Suppressor macrophage treated with lipopolysaccharide for 4 hours (primary cell): ENCODE measurements at regions not wholly inside any gene's neighbourhood (a gene's known extent, or its start where the extent isn't known, plus 50 kb on each side); places are given as distances from the start of the nearest gene placed in this dataset.
A peak's percentile ranks its signal among the peaks of the same experiment; 100 is the strongest.
"Not testable (repeated sequence)": the region's sequence is repeated elsewhere in the genome, so short reads cannot be mapped to it uniquely, and the experiment has no call there.

Experiments used
- DNase-seq: peaks from one replicate; pipeline ENCODE4 v3.0.0-alpha.2; 2020

- no peak for DNase-seq
Observed at GRCh38 chr18:8995096-8995495, 107.4 kb upstream of the NDUFV2 start.

GRCh38 chr18:8996771-8997432 lies 105.6 kb upstream of the NDUFV2 start:
- peak; percentile 61 for DNase-seq

GRCh38 chr18:8997634-8998033 lies 104.9 kb upstream of the NDUFV2 start:
- DNase-seq = no peak

DNA sequence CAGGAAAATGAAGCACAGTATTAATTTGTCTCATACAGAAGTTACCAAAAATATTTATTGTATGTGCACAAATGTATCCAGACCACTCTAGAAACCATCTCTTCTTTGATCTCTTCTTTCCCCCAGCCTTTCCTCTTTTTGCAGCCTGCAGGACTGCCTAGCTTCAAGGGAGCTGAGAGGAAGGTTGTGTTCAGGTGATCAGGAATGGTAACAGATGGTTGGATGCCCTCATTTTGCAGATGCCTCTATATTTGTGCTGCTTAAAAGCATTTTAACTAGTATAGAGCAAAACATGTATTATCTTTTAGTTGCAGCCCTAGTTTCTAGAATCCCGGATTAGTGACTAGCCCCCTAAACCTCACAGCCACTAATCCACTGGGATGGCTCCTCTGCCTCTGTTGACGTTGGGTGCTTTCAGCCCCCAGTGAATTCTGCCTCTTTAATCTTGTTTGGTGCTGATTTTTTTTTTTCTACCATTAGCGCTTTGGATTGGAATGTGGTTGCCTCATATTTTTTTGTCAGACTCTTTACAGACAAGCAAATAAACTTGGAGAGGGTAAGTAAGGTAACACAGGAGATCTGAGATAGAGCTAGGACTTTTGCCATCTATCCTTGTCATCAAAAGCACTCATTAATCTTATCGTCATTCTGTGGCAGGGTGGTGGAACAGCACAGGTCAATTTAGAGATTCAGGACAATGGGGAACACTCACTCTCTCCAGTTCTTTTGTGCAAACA lies 103.8 kb upstream of the NDUFV2 start:
- no peak for DNase-seq

DNA sequence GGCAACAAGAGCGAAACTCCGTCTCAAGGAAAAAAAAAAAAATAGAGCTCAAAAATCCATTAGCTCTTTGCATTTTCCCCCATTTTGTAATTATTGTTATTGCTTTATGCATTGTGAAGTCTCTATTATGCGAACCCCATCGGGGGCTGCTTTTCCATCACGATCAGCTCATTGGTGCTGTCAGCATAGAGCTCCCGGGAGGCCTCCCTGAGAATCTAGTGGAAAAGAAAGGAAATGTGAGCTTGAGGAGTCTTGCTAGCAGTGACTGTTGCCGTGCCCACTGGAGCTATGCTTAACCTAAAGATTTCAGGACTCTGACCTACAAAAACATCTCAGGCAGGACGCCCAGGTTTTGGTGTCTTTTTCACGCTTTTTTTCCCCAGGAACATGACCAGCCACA lies 102.6 kb upstream of the NDUFV2 start:
- DNase-seq = no peak

DNA sequence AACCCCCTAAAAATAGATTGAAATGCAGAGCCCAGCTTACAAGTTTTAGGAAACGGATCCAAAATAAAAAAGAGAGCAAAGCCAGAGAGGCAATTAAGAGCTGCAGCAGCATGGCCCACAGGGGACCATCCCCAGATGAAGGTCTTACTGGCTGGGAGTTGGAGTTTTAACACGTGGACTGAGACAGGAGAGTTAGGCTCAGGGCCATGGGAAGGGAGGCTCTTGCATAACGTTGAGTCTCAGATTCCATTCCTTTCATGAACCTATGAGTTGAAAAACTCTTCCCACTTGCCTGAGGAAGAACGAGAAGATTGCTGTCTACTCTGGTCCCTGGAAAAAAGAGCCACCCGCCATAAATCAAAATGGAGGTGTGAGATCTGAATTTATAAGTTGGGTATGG lies 101.8 kb upstream of the NDUFV2 start:
- no peak for DNase-seq

DNA sequence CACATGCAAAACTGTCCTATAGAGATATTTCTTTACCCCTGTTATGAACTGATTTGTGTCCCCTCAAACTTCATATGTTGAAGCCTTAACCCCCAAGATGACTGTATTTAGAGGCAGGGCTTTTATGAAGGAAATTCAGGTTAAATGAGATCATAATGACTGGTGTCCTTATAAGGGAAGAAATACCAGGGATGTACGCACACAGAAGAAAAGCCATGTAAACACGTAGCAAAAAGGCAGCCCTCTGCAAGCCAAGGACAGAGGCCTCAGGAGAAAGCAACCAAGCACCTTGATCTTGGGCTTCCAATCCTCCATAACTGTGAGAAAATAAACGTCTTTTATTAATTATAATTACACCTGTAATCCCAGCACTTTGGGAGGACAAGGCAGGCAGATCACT lies 101.3 kb upstream of the NDUFV2 start:
- DNase-seq = no peak

DNA sequence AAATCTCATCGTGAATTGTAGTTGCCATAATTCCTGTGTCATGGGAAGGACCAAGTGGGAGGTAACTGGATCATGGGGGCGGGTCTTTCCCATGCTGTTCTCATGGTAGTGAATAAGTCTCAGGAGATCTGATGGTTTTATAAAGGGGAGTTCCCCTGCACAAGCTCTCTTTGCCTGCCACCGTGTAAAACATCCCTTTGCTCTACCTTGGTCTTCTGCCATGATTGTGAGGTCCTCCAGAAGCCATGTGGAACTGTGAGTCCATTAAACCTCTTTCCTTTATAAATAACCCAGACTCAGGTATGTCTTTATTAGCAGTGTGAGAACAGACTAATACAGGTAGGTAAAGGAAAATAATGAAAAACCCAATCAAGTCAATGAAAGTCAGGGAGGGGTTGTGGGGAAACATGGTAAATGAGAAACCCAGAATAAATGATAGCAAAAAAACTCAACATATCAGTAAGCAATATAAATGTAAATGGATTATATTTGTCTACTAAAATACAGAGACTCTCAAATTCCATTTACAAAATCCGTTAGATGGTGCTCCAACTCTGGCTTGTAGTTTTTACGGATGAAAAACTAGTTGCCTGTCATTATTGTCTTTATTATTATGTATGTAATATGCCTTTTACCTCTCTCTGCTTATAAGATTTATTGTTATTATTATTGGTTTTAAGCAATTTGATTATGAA lies 98.9 kb upstream of the NDUFV2 start:
- no peak for DNase-seq

- not testable (repeated sequence) for DNase-seq
Observed at GRCh38 chr18:9004308-9004707, 98.2 kb upstream of the NDUFV2 start.

- DNase-seq = not testable (repeated sequence)
Observed at GRCh38 chr18:9007700-9008099, 94.8 kb upstream of the NDUFV2 start.

GRCh38 chr18:9008200-9008708 lies 94.2 kb upstream of the NDUFV2 start:
- no peak for DNase-seq

- DNase-seq = no peak
Observed at GRCh38 chr18:9008709-9009635, 93.5 kb upstream of the NDUFV2 start.

DNA sequence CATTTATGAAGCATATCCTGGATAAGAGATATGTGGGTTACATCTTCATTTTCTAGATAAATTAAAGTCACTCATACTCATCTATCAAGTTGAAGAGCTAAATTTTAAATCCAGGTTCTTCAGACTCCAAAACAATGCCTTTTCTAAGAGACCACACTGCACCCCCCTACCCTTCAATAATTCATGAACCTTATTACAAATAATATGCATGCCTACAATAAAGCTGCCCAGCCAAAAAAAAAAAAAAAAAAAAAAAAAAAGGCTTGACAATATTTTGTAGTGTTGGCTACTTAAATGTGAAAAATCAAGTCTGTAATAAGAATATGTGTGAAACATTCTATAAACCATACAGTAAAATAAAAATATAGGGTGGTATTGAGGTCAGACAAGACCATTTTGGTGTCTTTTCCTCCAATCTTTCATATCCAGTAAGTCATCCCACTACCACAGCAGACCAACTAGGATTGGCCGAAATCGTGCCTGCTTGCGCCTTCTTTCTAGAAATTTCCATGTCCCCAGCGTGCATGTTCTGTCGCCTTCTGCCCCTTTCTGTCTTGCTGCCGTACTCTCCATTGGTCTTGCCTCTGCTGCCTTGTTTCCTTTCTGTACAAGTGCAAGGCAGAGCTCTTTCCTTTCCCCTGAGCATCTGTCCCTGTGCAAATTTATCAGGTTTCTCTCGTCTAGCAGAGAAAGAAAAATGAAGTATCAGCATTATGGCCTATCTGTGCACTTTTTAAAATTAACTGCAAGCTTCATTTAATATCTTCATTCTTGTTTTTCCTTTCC lies 92.6 kb upstream of the NDUFV2 start:
- no peak for DNase-seq

GRCh38 chr18:9011431-9011830 lies 91.1 kb upstream of the NDUFV2 start:
- DNase-seq = no peak

- DNase-seq = no peak
Observed at GRCh38 chr18:9013926-9014373, 88.5 kb upstream of the NDUFV2 start.

DNA sequence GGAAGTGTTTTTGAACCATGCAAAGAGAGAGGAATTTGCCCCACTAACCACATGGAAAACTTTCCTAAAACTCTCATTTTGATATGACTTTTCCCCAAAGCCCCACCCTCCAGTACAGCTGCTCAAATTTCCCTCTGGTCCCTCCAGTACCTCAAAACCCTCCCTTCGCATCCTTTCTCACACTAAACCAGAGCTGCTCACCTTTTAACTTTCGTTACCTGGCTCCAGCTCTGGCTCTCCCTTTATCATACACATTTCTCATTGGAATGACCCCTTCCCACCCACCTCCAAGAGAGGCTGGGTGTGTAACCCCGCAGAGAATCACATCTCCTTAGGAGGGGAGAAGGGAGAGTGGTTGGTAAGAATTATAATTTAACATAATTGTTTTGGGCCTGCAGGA lies 86.8 kb upstream of the NDUFV2 start:
- no peak for DNase-seq

- no peak for DNase-seq
Observed at GRCh38 chr18:9016633-9017166, 85.8 kb upstream of the NDUFV2 start.

DNA sequence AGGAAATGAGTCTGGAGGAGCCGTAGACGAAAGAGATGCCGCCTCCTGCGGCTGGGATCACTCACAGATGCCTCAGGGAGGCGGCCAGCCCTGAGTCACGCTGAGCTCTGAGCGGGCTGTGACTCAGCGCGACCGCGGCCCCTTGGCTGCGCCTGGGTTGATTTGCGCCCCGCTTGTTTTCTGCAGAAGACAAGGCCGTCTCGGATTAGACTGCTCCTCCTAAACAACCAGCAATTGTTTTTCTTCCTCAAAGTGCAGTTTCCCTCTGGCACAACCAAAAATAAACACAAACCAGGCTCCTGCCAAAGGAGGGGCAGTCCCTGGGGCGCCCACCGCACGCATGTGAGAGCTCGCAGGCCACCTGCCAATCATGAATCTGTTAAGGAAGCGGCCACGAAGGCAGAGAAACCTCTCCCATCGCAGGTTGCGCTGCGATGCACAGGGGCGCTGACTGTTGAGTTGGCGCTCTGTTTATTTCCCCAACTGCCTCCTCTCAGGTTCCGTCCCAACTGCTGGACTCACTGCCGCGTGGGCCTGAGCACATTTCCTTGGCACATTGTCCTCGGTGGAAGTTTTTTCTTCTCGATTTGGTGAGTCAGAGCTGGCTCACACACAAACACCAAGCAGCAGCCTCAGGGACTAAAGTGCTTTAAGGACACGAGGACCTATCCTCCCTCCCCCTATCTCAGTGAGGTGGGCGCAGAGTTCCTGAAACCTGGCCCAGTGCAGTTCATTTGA lies 85.2 kb upstream of the NDUFV2 start:
- peak; percentile 81 for DNase-seq

GRCh38 chr18:9017905-9018227 lies 84.6 kb upstream of the NDUFV2 start:
- peak; percentile 62 for DNase-seq

- DNase-seq = no peak
Observed at GRCh38 chr18:9019135-9019534, 83.4 kb upstream of the NDUFV2 start.

- DNase-seq = no peak
Observed at GRCh38 chr18:9020221-9020620, 82.3 kb upstream of the NDUFV2 start.
